ENCODE measurements at regions not wholly inside any gene's neighbourhood (a gene's known extent, or its start where the extent isn't known, plus 50 kb on each side); places are given as distances from the start of the nearest gene placed in this dataset.

GRCh38 chr2:16085073-16085472, 144.7 kb downstream of the MYCN start:
- Histone ChIP-seq H3K4me3 (no peak overlapping the region), H3K4me1 (no peaks in the 10 kb centered on the region), H3K36me3 (no peaks in the 10 kb centered on the region), H3K27ac (no peak overlapping the region), H3K9me3 (no peaks in the 10 kb centered on the region), H3K27me3 (peaks cover 0 to 4% (median 0%) of the 10 kb centered on the region in 3 donors)
- TF ChIP-seq CTCF (IDR thresholded peaks at IDR 0.05): no peak
- no peak for TF ChIP-seq POLR2AphosphoS5 (IDR thresholded peaks at IDR 0.05)
- no peak for TF ChIP-seq POLR2A (IDR thresholded peaks at IDR 0.05)
- no peak for TF ChIP-seq EP300 (IDR thresholded peaks at IDR 0.05)
- WGBS, 2 donors: 94 to 95% methylated on average over 5 of the region's 5 CpGs
- DNase-seq: no peak
- intact Hi-C loops (cut with DNase I): no loop called here

- H3K27me3 ChIP-seq: peaks cover 0 to 4% (median 0%) of the 10 kb centered on the region in 3 donors
- TF ChIP-seq POLR2A (IDR thresholded peaks at IDR 0.05): no peak
- H3K36me3 ChIP-seq: no peaks in the 10 kb centered on the region
- WGBS, 2 donors: 78 to 85% methylated on average over 8 of the region's 8 CpGs
- H3K4me3 ChIP-seq: no peak overlapping the region
- H3K27ac ChIP-seq: no peak overlapping the region
- intact Hi-C loops (cut with DNase I): no loop called here
- DNase-seq: no peak
- no peaks in the 10 kb centered on the region for H3K9me3 ChIP-seq
- H3K4me1 ChIP-seq: no peaks in the 10 kb centered on the region
These were observed 143.9 kb downstream of the MYCN start for GRCh38 chr2:16084274-16084673.

GRCh38 chr2:16082276-16082675, 141.9 kb downstream of the MYCN start:
- no peak for DNase-seq
- H3K4me1 ChIP-seq: no peaks in the 10 kb centered on the region
- no peaks in the 10 kb centered on the region for H3K9me3 ChIP-seq
- H3K27me3 ChIP-seq: peaks cover 0 to 4% (median 0%) of the 10 kb centered on the region in 3 donors
- no peak overlapping the region for H3K4me3 ChIP-seq
- WGBS, 2 donors: 94 to 98% methylated on average over 1 of the region's 1 CpG
- H3K36me3 ChIP-seq: no peaks in the 10 kb centered on the region
- intact Hi-C loops (cut with DNase I): no loop called here
- TF ChIP-seq CTCF (IDR thresholded peaks at IDR 0.05) (no peak), EP300 (IDR thresholded peaks at IDR 0.05) (no peak), POLR2AphosphoS5 (IDR thresholded peaks at IDR 0.05) (no peak)
- no peak overlapping the region for H3K27ac ChIP-seq

GRCh38 chr2:16081316-16082200, 141.2 kb downstream of the MYCN start:
- 78 to 80% methylated on average over 7 of the region's 7 CpGs for WGBS, 2 donors
- H3K36me3 ChIP-seq: no peaks in the 10 kb centered on the region
- H3K9me3 ChIP-seq: no peaks in the 10 kb centered on the region
- intact Hi-C loops (cut with DNase I): no loop called here
- H3K4me1 ChIP-seq: no peaks in the 10 kb centered on the region
- H3K4me3 ChIP-seq: no peak overlapping the region
- DNase-seq: no peak
- H3K27ac ChIP-seq: no peak overlapping the region
- H3K27me3 ChIP-seq: peaks cover 0 to 4% (median 0%) of the 10 kb centered on the region in 3 donors
- TF ChIP-seq POLR2AphosphoS5 (IDR thresholded peaks at IDR 0.05) (no peak), CTCF (IDR thresholded peaks at IDR 0.05) (no peak), POLR2A (IDR thresholded peaks at IDR 0.05) (no peak), EP300 (IDR thresholded peaks at IDR 0.05) (no peak)

GRCh38 chr2:16080516-16080915, 140.2 kb downstream of the MYCN start:
- H3K27me3 ChIP-seq: peaks cover 0 to 4% (median 0%) of the 10 kb centered on the region in 3 donors

More at GRCh38 chr2:16080516-16080915, 140.2 kb downstream of the MYCN start:
- intact Hi-C loops (cut with DNase I): no loop called here
- no peaks in the 10 kb centered on the region for H3K4me1 ChIP-seq
- no peak overlapping the region for H3K27ac ChIP-seq
- no peaks in the 10 kb centered on the region for H3K9me3 ChIP-seq
- TF ChIP-seq CTCF (IDR thresholded peaks at IDR 0.05) (no peak), POLR2AphosphoS5 (IDR thresholded peaks at IDR 0.05) (no peak), POLR2A (IDR thresholded peaks at IDR 0.05) (no peak), EP300 (IDR thresholded peaks at IDR 0.05) (no peak)
- 96 to 100% methylated on average over 1 of the region's 1 CpG for WGBS, 2 donors
- no peak overlapping the region for H3K4me3 ChIP-seq
- no peaks in the 10 kb centered on the region for H3K36me3 ChIP-seq
- DNase-seq: no peak

Data from sigmoid colon (tissue), 6 donors.